Upper lobe of left lung (tissue), 4 donors: ENCODE measurements at regions not wholly inside any gene's neighbourhood (a gene's known extent, or its start where the extent isn't known, plus 50 kb on each side); places are given as distances from the start of the nearest gene placed in this dataset.

ENCODE experiments used
- CTCF ChIP-seq, 6 experiments: fragments of 450-650 bp in 4 of 6; fragments of 200-600 bp in 2 of 6; sonication (generic) in 2 of 6; IDR thresholded peaks; one replicate each; pipeline ENCODE4 v1.5.1; 2016 to 2019; ENCODE audit warnings: antibody characterized with exemption in 6 of 6
- EP300 ChIP-seq, 4 donors: sonication (generic); formaldehyde crosslinking; IDR thresholded peaks; one replicate each; pipeline ENCODE4 v1.5.1; 2017; ENCODE audit warnings: antibody characterized with exemption in 4 of 4, control low read depth in 2 of 4
- POLR2A ChIP-seq, 4 donors: fragments of 450-650 bp; IDR thresholded peaks; one replicate each; pipeline ENCODE4 v1.5.1; 2016 to 2017; ENCODE audit warnings: antibody characterized with exemption in 4 of 4, mild to moderate bottlenecking in 2 of 4
- POLR2AphosphoS5 ChIP-seq, 2 donors: sonication (generic); formaldehyde crosslinking; IDR thresholded peaks; one replicate each; pipeline ENCODE4 v1.5.1; 2017; ENCODE audit warnings: antibody characterized with exemption in 2 of 2

- TF ChIP-seq CTCF (IDR thresholded peaks at IDR 0.05) (no peak), POLR2A (IDR thresholded peaks at IDR 0.05) (no peak), EP300 (IDR thresholded peaks at IDR 0.05) (no peak), POLR2AphosphoS5 (IDR thresholded peaks at IDR 0.05) (no peak)
Observed at GRCh38 chr15:70400766-70401541, 303.2 kb upstream of the TLE3 start.
